GM18873 (cell line): ENCODE measurements at regions not wholly inside any gene's neighbourhood (a gene's known extent, or its start where the extent isn't known, plus 50 kb on each side); places are given as distances from the start of the nearest gene placed in this dataset.

Experiments
- ATAC-seq: cut with Tn5 transposase; IDR thresholded peaks from one replicate; pipeline ENCODE4 v1.9.1; 2021; ENCODE audit warnings: mild to moderate bottlenecking, moderate library complexity, moderate number of reproducible peaks; ENCODE audit not compliant: unreplicated experiment, low FRiP score

GRCh38 chr10:130867446-130868194 lies 443.9 kb downstream of the TCERG1L start:
- ATAC-seq = no peak

DNA sequence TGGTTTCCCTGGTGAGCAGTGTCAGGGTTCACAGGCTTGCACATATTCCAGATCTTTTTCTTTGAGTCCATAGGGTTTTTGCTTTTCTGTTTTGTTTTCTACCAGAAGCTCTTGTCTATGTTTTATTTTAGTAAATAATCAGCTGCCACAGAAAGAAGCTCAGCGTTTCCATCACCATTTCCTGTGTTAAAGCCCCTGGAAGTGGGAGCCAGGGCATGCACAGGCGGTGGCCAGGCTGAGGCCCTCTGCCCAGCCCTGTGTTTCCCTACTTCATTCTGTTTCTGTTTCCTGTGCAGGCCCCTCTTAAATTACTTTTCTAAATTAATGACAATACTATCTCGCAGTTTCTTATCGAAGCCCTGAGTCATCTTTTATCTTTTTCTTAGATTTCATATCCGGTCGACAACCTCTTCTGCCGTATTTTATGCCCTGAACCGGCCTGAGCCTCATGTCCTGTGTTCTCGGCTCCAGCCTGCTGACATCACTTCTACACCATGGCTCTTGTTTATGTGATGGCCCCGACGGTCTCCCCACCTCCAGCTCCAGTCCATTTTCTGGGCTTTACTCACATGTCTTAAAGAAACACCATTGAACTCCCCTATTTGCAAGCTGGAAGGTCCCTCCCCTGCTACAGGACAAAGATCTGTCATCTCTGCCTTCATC lies 442.2 kb downstream of the TCERG1L start:
- no peak for ATAC-seq

DNA sequence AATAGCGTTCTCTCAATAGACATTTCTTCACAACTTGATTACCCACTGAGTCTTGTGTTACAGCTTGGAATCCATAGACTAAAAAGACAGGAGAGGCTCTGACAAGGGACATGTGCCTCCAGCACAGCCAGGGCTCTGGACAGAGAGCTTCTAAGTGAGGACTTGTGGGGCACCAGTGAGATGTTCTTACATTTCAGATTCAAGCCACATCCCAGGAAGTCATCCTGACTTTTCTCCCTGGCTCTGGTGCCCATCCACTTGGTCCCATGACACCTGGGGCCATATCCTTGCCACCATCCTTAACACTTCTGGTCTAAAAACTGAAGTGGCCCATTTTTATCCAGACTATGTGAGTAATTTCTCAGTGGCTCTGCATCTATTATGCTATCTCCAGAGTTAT lies 440.1 kb downstream of the TCERG1L start:
- no peak for ATAC-seq

DNA sequence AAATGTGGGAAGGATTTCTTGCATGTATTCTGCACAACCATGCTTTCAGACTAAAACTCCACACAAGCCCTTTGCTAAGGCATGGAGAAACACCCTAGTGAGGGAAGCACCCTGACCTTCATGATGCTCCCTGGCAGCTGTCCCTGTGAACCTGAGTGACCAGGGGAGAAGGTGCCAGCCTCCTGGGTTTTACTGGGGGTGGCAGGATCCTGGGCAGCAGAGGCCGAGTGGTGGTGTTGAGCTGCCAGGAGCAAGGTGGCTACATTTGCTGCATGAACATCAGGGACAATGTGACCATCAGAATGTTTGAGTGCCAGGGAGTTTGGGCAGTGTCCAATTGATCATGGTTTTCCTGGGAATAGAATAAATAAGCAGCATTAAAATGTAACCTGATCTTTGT lies 437.9 kb downstream of the TCERG1L start:
- no peak for ATAC-seq

DNA sequence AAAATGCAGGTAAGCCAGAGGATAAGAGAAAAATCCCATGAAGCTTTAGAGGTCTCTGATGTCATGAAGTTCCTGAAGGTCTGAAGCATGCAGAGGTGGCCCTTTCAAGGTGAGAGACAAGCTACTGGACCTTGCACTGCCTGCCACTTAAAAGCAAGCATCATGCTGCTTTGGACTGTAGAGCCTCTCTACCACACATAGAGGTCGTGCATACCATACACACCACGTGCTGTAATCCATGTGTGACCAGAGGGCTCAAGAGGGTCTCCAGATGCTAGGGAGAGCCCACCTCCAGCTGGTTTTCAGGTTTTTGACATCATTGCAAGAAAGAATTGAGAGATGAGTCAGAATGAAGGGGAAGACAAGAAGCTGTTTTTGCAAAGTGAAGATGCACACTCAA lies 436.4 kb downstream of the TCERG1L start:
- no peak for ATAC-seq

- ATAC-seq = no peak
These were observed 435.5 kb downstream of the TCERG1L start for GRCh38 chr10:130875897-130876472.

DNA sequence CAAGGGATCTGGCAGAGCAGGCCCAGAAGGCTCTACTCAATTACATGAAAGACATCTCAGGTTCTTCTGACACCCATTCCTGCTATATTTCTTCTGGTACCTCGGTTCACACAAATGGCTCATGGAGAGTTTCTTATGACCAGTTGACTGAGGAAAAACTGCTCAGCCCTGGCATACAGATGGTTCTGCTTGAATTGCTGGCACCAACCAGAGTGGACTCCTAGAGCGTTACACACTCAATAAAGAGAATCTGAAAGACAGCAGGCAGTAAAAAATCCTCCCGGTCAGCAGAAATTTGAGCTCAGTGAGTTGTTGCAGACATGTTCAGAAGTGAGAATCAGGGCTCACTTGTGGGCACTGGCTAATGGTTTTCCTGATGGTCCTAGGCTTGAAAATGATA lies 434.4 kb downstream of the TCERG1L start:
- no peak for ATAC-seq

DNA sequence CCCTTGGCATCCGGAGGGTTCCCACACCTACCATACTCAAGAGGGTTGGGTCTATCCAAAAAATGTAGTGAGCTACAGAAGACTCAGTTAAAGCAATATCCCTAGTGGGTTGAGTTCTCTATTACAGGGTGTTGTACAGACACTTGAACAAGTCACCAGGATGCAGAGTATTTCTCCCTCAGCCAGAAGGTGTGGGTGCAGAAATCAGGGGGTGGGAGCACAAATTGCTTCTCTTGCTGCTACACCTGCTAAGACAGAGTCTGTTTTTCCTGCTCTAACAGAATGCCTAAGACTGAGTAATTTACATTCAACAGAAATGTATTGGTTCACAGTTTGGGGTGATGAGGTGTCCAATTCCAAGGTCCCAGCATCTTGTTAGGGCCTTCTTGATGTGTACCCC lies 433.4 kb downstream of the TCERG1L start:
- ATAC-seq = no peak

- no peak for ATAC-seq
These were observed 428.6 kb downstream of the TCERG1L start for GRCh38 chr10:130882906-130883305.

- no peak for ATAC-seq
These were observed 427.1 kb downstream of the TCERG1L start for GRCh38 chr10:130884456-130884855.

DNA sequence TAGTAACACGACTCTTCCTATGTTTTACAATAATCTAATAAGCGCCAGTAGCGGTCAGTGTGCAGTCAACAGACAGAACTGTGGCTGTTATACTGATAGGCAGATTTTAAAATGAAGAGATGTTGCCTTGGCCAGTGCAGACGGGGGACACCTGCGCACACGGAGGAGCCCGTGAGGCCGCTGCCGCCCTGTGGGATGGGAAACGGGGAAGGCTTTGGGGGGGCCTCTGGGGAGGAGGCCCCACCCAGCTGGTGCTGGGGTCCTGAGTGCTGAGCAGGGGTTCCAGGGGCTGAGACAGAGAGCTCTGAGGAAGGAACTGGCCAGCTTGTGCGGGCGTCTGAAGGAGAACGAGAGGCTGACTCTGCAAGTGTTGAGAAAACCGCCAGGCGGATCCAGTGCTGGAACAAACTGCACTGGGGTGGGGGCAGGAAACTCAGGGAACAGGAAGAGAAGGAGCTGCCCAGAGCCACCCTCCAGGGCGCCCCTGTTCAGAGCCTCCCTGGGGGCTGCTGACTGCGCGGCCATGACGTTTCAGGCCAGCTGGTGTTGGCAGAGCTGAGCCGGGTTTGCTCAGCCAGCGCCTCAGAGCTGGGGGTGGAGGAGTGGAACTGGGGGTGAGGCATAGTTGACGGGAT lies 426.4 kb downstream of the TCERG1L start:
- ATAC-seq = no peak

DNA sequence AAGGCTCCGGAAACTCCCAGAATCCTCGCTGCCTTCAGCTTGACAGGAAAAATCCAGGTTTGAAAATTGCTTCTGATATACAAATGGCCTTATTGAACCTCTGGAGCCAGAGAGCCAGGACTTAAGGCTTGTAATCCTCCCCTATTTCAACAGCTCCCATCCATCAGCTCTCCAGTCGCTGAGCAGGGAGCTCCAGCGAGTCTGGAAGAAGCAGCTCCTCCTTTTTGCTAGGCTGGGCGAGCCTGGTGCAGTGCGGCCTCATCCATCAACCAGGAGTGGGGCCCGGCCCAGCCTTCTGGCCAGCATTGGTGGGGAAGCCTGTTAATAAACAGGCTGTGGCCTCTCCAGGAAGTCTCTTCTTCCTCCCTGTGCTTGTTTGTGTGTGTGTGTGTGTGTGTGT lies 424.4 kb downstream of the TCERG1L start:
- ATAC-seq = no peak

DNA sequence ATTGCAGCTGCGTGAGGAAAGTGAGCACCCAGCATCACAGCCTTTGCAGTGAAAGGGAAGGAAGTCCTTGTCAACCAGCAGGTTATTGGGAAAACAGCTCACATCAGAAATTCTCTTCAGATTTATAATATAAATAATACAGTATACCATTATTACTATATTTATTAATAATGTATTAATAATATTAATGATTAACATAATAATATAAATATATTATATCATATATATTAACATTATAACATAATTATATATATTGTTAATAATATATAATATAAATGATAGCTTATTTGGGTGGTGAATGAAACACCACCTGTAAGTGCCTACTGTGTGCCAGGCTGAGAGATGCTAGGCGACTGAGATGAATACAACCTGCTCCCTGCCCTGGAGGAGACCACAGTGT lies 423.0 kb downstream of the TCERG1L start:
- no peak for ATAC-seq

DNA sequence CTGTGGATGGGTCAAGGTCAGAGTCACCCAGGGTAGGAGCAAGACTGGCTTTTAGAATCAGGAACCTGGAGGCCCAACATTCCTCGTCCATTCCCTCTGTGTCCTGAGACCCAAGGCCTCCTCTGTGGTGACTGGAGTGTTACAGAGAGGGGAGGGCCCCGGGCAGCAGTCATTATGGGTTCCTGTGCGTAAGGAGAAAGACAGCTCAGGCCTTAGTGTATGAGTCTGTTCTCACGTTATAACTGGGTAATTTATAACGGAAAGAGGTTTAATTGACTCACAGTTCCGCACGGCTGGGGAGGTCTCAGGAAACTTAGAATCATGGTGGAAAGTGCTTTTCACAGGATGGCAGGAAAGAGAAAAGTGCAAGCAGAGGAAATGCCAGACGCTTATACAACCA lies 422.3 kb downstream of the TCERG1L start:
- no peak for ATAC-seq

DNA sequence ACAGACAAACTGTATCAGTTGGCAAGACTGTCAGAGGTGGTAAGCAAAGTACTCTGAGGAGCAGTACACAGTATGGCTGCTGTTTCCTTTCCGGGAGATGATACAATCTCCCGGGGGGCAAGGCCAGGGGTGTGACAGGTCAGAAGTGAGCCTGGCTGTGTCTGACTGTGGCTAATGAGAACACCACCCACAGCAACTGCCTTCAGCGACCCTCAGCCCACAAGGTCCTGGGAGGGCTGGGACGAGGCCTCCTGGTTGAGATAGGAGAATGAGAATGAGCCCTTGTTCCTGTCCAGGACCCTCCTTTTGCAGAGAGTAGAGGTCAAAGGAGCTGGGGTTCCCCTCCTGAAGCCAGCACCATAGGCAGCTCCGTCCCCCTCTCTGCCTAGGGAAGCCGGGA lies 421.7 kb downstream of the TCERG1L start:
- no peak for ATAC-seq

- no peak for ATAC-seq
These were observed 420.5 kb downstream of the TCERG1L start for GRCh38 chr10:130891066-130891465.

DNA sequence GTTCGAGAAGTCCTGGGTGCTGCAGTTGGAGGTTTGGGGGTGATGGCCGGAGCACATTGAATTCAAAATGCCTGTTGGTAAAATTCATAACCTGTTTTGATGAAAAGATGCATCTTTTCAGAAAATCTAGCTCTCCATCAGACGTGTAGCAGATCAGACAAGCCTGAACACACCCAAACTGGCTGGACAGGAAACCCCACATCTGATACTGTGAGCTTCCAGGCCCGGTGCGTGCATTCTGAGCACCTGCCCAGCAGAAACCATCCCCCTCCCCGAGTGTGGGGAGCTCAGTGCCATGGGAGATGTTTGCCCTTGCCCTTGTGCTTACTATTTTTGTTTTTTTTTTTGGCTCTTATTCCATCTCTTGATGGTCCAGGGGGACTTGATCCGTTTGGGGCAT lies 417.1 kb downstream of the TCERG1L start:
- no peak for ATAC-seq

- no peak for ATAC-seq
These were observed 416.4 kb downstream of the TCERG1L start for GRCh38 chr10:130895161-130895560.

- ATAC-seq = no peak
These were observed 413.7 kb downstream of the TCERG1L start for GRCh38 chr10:130897815-130898214.

DNA sequence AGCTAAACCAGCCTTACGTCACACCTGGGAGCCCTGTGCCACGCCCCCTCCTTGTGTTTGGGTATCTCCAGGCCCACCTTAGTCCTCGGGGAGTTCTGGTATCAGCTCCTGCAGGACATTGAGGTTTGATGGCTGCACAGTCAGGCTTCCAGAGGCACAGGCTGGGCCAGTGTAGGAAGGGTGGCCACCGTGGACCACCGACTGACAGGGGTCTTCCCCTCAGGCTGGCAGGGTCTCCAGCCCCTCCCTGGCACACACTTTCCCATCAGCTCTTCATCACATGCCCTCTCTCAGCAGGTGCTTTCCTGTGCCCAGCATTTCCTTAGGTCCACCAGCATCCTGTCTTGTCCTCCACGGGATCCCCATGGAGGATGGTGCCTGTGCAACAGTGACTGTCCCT lies 413.1 kb downstream of the TCERG1L start:
- ATAC-seq = no peak

DNA sequence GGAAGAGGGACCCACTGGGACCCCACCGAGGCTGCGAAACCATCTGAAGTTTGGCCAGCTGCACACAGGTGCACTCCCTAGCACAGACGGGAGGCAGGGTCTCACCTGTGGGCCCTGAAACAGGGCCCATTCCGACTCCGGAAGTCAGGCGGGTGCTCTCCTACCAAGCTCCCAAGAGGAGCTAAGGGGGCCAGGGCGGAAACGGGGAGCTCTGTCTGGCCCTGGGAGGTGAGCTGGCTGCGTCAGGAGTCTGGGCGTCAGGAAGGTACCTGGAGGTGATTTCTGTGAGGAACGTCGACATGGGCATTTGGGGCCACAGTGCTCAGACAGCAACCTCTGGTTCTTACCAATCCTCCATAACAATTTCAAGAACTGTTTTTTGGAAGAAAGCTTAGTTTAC lies 411.7 kb downstream of the TCERG1L start:
- ATAC-seq = no peak
